Epithelial cell of esophagus (primary cell): ENCODE measurements at regions not wholly inside any gene's neighbourhood (a gene's known extent, or its start where the extent isn't known, plus 50 kb on each side); places are given as distances from the start of the nearest gene placed in this dataset.

Experiments
- DNase-seq: peaks from one replicate; pipeline ENCODE4 v3.0.0; 2010; ENCODE audit warnings: low read depth
- H3K4me3 ChIP-seq: 2 replicates; pipeline ENCODE4 v1.5.1; 2011; ENCODE audit warnings: mild to moderate bottlenecking, low read length, control low read depth
- TF ChIP-seq, protein P1 (sequence below): IDR thresholded peaks from 2 replicates; pipeline ENCODE4 v1.5.1; 2011; ENCODE audit warnings: low read depth, mild to moderate bottlenecking, low read length, control low read depth, inconsistent platforms; ENCODE audit not compliant: insufficient read depth; ENCODE audit errors: missing control alignments

DNA sequence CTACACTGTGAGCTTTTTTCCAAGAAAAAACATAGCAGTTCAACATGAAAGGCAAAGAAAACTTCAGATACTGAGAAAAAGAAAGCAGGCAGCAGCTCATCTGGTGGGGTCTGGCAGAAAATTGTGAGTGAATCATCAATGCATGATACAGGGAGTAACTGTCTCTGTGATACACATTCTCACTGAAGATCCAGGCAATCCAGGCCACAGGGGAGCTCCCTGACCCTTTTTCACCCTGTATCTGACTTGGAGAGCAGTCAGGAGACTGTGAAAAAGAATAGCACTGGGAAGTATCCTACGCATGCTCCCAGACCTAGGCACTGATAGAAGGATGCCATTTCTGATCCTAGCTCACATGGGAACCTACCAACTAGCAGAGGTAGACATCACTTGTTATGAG, 269.8 kb downstream of the MBNL1 start:
- H3K4me3 ChIP-seq: no peak overlapping the region
- TF ChIP-seq, protein P1, sequence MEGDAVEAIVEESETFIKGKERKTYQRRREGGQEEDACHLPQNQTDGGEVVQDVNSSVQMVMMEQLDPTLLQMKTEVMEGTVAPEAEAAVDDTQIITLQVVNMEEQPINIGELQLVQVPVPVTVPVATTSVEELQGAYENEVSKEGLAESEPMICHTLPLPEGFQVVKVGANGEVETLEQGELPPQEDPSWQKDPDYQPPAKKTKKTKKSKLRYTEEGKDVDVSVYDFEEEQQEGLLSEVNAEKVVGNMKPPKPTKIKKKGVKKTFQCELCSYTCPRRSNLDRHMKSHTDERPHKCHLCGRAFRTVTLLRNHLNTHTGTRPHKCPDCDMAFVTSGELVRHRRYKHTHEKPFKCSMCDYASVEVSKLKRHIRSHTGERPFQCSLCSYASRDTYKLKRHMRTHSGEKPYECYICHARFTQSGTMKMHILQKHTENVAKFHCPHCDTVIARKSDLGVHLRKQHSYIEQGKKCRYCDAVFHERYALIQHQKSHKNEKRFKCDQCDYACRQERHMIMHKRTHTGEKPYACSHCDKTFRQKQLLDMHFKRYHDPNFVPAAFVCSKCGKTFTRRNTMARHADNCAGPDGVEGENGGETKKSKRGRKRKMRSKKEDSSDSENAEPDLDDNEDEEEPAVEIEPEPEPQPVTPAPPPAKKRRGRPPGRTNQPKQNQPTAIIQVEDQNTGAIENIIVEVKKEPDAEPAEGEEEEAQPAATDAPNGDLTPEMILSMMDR: no peak

DNA sequence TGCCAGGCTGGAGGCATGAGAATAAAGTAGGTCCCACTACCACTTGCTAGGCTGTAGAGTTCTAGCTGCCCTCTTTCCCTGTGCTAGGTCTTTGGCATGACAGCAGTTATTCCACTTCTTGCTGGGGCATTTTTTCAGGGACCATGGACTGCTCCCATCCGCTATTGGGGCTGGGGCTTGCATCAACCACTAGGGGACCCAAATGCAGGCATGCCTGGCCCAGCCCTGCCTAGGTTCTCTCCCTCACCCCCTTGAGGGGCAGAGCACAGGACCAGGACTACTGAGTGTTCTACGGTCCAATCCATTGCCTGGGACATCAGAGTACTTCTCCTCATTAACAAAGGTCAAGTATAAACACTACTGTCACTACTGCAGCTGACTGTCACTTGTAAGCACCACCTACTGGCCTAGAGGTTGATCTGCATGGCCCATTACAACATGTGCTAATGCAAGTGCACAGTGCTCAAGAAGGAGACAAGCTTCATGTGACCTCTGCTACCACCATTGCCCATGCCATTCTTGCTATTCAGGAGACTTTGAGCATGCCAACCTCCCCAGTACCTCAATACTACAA, 270.5 kb downstream of the MBNL1 start:
- TF ChIP-seq, protein P1: peak; percentile 25
- DNase-seq: peak; percentile 9
- H3K4me3 ChIP-seq: no peak overlapping the region

More for the DNA sequence above, 269.8 kb downstream of the MBNL1 start:
- DNase-seq: no peak

DNA sequence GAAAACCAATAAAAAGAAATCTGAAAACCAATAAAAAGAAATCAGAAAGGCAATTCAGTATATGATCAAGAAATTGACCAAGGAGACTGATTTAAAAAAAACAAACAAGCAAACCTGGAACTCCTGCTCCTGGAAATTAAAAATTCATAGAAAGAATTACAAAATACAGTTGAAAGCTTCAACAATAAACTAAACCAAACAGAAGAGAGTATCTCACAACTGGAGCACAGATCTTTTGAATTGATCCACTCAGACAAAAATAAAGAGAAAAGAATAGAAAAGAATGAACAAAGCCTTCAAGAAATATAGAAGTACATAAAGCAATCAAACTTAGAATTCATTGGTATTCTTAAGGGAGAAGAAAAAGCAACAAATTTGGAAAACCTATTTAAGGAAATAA, 271.4 kb downstream of the MBNL1 start:
- TF ChIP-seq, protein P1: no peak
- H3K4me3 ChIP-seq: no peak overlapping the region
- no peak for DNase-seq

DNA sequence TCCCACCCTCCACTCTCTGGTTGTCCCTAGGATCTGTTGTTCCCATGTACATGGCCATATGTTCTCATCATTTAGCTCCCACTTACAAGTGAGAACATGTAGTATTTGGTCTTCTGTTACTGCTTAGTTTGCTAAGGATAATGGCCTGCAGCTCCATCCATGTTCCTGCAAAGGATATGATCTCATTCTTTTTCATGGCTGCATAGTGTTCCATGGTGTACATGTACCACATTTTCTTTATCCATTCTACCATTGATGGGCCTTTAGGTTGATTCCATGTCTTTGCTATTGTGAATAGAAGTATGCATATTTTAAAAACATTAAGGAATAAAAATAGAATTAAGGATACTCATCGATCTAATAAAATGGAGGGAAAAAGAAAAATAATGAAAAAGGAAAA, 278.4 kb downstream of the MBNL1 start:
- TF ChIP-seq, protein P1: no peak
- DNase-seq: no peak
- H3K4me3 ChIP-seq: no peak overlapping the region

DNA sequence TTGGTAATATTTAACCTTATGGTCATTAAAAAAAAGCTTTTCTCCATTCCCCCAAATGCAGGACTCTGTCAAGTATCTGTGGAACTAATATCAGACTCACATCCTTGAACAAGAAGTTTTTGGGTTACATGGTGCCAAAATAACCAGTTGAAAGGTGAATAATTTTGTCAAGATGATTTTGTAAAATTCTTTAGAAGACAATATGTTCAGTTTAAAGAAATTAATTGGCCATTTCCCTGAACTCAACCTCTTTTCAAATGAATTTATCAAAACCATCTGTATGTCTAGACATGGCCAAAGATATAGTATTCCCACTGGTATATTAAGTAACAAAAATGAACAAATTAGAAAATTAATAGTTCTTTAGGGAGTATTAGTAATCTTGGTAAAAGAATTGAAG, 280.5 kb downstream of the MBNL1 start:
- no peak overlapping the region for H3K4me3 ChIP-seq
- TF ChIP-seq, protein P1: no peak
- DNase-seq: no peak

DNA sequence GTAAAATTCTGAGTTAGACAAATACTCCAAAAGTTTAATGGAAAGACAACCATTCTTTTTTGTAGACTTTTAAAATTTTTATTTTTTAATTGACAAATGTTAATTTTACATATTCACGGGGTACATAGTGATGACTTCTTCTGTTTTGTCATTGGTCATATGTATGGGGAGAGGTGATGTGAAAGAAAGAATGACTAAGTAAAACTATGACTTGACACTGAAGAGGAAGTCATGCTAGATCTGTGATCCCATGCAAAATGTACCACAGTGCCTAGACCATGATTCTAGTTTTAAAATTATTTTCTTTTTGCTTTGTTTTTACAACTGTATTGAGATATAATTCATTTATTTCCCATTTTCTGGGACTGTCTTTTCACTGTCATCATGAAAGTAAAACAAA, 281.6 kb downstream of the MBNL1 start:
- TF ChIP-seq, protein P1: no peak
- peak; percentile 2 for DNase-seq
- H3K4me3 ChIP-seq: no peak overlapping the region

DNA sequence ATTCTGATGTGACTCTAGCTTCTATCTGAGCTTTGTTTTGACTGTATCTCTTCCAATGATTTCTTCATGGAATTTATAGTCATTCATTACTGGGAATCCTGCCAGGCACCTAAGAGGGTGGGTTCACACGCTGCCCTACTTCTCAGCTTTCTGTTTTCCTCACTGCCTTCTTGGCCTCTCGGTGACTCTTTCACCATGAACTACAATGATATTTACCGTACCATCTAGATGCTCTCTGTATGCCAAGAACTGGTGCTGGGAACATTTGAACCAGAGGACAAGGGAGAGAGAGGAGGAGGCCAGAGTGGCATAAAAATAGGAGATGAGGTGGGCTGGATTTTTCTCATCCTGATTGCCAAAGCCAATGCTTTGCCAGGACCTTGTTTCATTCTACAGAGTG, 280.0 kb upstream of the P2RY1 start:
- no peak overlapping the region for H3K4me3 ChIP-seq
- TF ChIP-seq, protein P1: no peak
- no peak for DNase-seq
